Right renal cortex interstitium (tissue), 3 donors: ENCODE measurements at regions not wholly inside any gene's neighbourhood (a gene's known extent, or its start where the extent isn't known, plus 50 kb on each side); places are given as distances from the start of the nearest gene placed in this dataset.

Experiments
- DNase-seq, 3 donors: peaks; one replicate each; pipeline ENCODE4 v3.0.0-alpha.2; 2013; ENCODE audit warnings: low read depth in 3 of 3, low spot score in 2 of 3

GRCh38 chr20:20765696-20766365 is 53.4 kb upstream of the RALGAPA2 start:
- peak in 1 of 3 donors; percentile 33 for DNase-seq

- no peak for DNase-seq
These were observed 51.2 kb upstream of the RALGAPA2 start for GRCh38 chr20:20763650-20764049.
